ENCODE measurements at regions not wholly inside any gene's neighbourhood (a gene's known extent, or its start where the extent isn't known, plus 50 kb on each side); places are given as distances from the start of the nearest gene placed in this dataset.

DNA sequence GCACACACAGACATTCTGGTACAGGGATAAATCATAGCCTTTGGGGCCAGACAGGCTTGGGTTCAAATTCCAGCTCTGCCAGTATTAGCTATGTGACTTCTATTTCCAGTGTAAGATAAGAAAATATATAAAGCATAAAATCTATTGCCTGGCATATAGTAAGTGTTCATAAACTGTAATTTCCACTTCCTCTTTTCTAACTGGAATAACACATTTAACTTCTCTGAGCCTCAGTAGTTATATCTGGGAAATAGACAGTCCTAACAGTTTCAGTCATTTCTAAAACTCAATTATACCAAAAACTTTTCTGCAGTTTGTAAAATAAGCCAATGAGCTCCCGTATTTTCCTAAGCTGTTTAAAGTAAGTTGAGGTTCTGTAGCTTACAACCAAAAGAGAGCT lies 351.4 kb downstream of the ZNF326 start:
- DNase-seq (ENCODE audit: low read depth): no peak
- TF ChIP-seq, protein P1, sequence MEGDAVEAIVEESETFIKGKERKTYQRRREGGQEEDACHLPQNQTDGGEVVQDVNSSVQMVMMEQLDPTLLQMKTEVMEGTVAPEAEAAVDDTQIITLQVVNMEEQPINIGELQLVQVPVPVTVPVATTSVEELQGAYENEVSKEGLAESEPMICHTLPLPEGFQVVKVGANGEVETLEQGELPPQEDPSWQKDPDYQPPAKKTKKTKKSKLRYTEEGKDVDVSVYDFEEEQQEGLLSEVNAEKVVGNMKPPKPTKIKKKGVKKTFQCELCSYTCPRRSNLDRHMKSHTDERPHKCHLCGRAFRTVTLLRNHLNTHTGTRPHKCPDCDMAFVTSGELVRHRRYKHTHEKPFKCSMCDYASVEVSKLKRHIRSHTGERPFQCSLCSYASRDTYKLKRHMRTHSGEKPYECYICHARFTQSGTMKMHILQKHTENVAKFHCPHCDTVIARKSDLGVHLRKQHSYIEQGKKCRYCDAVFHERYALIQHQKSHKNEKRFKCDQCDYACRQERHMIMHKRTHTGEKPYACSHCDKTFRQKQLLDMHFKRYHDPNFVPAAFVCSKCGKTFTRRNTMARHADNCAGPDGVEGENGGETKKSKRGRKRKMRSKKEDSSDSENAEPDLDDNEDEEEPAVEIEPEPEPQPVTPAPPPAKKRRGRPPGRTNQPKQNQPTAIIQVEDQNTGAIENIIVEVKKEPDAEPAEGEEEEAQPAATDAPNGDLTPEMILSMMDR (IDR thresholded peaks at IDR 0.05; ENCODE audit: insufficient read depth, low read depth, low read length, missing control alignments): no peak
- no peak overlapping the region for H3K4me3 ChIP-seq (ENCODE audit: low read length)

DNA sequence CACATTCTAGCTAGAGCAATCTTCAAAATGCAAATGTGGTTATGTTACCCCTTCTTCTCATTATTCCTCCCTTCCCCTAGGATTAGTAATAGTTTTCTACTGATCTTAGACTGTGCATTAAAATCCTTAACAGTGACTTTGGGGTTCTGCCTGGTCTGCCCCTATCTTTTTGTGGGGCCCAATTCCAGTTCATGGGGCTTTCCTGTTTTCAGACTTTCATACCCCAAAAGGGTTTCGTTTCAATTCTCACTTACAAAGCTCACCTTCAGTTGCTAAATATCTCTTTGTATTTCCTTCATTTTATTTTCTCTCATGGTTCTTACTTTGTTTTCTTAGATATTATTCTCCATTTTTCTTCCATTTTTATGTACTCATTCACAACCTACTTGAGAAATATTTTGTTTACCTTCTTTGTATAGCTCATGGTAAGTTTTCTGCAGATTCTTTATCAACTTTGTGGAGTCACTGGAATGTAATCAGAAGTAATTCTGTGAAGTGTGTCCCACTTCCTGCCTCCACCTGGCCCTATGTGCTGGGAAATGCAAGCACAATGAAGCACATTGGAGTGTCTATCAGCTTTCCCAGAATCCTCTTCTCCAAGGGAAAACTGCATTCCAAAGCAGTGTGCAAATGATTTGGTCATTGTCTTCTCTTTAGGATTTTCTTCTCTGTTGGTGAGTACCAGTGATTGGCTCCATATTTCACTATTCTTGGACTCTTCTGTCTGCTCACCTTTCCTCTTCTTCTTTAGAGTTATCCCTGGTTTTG lies 350.2 kb downstream of the ZNF326 start:
- no peak for DNase-seq (ENCODE audit: low read depth)
- no peak overlapping the region for H3K4me3 ChIP-seq (ENCODE audit: low read length)
- TF ChIP-seq, protein P1 (IDR thresholded peaks at IDR 0.05; ENCODE audit: insufficient read depth, low read depth, low read length, missing control alignments): no peak

DNA sequence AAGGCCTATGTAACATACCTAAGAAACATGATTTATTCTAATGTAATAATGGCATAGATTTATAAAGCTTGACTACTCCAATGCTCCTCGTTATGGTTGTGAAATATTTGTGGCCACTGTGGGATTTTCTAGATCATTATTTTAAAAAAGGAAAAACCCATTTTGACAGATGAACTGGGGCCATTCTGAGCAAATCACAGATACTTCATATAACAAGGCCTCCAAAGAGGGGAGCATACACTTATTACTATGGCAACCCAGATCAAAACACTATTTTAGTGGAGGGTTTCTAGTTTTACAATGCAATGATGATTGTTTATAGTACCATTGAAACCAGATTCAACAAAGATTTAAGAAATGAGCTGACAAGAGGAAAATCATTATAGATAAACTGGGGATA lies 346.6 kb downstream of the ZNF326 start:
- DNase-seq (ENCODE audit: low read depth): no peak
- H3K4me3 ChIP-seq (ENCODE audit: low read length): no peak overlapping the region
- TF ChIP-seq, protein P1 (IDR thresholded peaks at IDR 0.05; ENCODE audit: insufficient read depth, low read depth, low read length, missing control alignments): no peak

DNA sequence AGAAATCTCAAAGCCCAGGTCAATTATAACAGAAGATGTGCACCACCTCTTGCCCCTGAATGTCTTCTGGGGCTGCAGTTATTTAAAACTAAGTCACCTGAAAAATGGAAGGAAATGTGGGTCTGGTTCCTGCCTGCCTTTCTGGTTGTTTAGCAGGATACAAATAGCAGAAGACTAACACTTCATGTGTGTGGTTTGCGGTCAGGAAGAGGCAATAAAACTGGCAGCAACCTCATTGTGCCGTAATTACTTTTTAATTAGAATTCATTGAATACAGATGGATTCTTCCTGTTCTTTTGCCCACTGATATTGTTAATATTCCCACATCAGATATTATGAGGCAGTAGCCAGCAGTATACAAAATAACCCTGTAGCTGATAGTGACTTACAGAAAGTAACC lies 345.7 kb downstream of the ZNF326 start:
- TF ChIP-seq, protein P1 (IDR thresholded peaks at IDR 0.05; ENCODE audit: insufficient read depth, low read depth, low read length, missing control alignments): no peak
- DNase-seq (ENCODE audit: low read depth): no peak
- H3K4me3 ChIP-seq (ENCODE audit: low read length): no peak overlapping the region

DNA sequence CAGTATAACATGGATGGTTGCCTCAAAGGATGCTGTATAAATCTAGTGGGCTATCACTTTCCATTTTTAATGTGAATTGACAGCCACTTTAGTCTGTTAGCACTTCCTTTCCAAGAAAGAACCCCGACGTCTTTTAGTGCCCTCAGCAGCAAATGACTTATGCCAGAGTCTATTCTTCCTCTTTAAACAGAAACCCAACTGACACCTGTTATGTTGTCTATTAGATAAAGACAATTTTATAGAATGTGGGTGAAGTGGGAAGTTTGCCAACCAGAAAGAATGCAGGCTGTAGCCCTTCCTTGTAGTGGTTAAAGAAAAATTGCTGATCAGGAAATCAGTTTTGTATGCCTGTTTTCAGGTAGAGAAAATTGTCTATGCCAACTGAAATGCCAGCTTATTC lies 344.9 kb downstream of the ZNF326 start:
- H3K4me3 ChIP-seq (ENCODE audit: low read length): no peak overlapping the region
- no peak for DNase-seq (ENCODE audit: low read depth)
- TF ChIP-seq, protein P1 (IDR thresholded peaks at IDR 0.05; ENCODE audit: insufficient read depth, low read depth, low read length, missing control alignments): no peak

DNA sequence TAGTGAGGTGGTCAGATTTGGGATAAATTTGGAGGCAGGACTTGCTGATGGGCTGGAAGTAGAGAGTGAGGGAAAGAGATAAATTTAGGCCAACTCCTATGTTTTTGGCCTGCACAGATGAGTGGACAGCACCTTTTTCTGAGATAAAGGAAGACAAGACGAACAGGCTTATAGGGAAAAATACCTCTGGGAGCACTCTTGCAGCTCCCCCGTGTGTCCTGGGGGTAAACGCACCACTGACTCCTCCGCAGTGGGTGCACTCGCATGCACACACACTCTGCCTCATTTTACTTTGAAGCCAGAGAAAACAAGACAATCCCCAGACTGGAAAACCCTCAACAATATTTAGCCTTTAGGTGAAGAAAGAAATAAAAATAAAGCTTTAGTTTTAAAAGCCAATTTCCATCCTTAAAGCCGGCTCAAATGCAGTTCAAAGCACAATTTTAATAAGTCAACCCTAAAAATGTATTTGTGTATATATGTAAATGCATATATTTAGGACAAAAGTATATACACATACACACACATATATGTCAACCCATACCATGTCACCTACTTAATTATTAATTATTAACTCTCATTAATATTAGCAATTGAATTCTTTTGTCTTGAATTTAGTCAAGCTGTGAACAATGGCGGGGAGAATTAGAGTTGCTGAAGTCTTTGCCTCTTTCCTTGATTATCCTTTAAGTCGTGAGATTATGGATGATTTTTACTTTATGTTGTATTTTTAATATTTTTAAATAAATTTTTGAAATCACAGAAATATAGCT lies 341.8 kb downstream of the ZNF326 start:
- H3K4me3 ChIP-seq (ENCODE audit: low read length): no peak overlapping the region
- TF ChIP-seq, protein P1 (IDR thresholded peaks at IDR 0.05; ENCODE audit: insufficient read depth, low read depth, low read length, missing control alignments): no peak
- DNase-seq (ENCODE audit: low read depth): no peak

Measured in epithelial cell of esophagus (primary cell).